Activated CD4-positive, alpha-beta T cell treated with anti-CD3 and anti-CD28 coated beads, Interleukin-2, Interleukin-4, amounts not matched to agents 100 ng/mL and 50 ng/mL, durations not matched to agents 16 hours and 8 hours (primary cell): ENCODE measurements at regions not wholly inside any gene's neighbourhood (a gene's known extent, or its start where the extent isn't known, plus 50 kb on each side); places are given as distances from the start of the nearest gene placed in this dataset.
"Not testable (repeated sequence)": the region's sequence is repeated elsewhere in the genome, so short reads cannot be mapped to it uniquely, and the experiment has no call there.

Experiments used
- DNase-seq: peaks from one replicate; pipeline ENCODE4 v3.0.0-alpha.2; 2020; ENCODE audit warnings: low spot score

GRCh38 chr2:122328816-122329215, 573.4 kb downstream of the TSN start:
- DNase-seq: no peak

- DNase-seq: no peak
Observed at GRCh38 chr2:122329278-122329677, 573.8 kb downstream of the TSN start.

GRCh38 chr2:122333932-122334331, 578.5 kb downstream of the TSN start:
- DNase-seq: no peak

GRCh38 chr2:122338000-122338399, 582.5 kb downstream of the TSN start:
- DNase-seq: no peak

GRCh38 chr2:122340246-122340645, 584.8 kb downstream of the TSN start:
- no peak for DNase-seq

GRCh38 chr2:122341007-122341406, 585.6 kb downstream of the TSN start:
- no peak for DNase-seq

- not testable (repeated sequence) for DNase-seq
Observed at GRCh38 chr2:122352151-122352550, 596.7 kb downstream of the TSN start.

- DNase-seq: no peak
Observed at GRCh38 chr2:122357998-122358397, 602.5 kb downstream of the TSN start.

GRCh38 chr2:122358729-122359128, 603.3 kb downstream of the TSN start:
- DNase-seq: no peak

GRCh38 chr2:122363885-122364284, 608.4 kb downstream of the TSN start:
- DNase-seq: no peak

GRCh38 chr2:122366427-122366826, 611.0 kb downstream of the TSN start:
- DNase-seq: no peak

GRCh38 chr2:122366969-122367645, 611.7 kb downstream of the TSN start:
- DNase-seq: no peak

GRCh38 chr2:122367646-122368010, 612.2 kb downstream of the TSN start:
- DNase-seq: no peak

GRCh38 chr2:122368576-122369243, 613.3 kb downstream of the TSN start:
- DNase-seq: no peak

GRCh38 chr2:122378521-122378920, 623.1 kb downstream of the TSN start:
- no peak for DNase-seq

GRCh38 chr2:122384768-122385333, 629.4 kb downstream of the TSN start:
- DNase-seq: no peak

GRCh38 chr2:122388208-122388607, 632.8 kb downstream of the TSN start:
- no peak for DNase-seq

GRCh38 chr2:122389694-122390093, 634.2 kb downstream of the TSN start:
- no peak for DNase-seq

- DNase-seq: no peak
Observed at GRCh38 chr2:122390406-122390805, 635.0 kb downstream of the TSN start.

- DNase-seq: no peak
Observed at GRCh38 chr2:122391726-122392125, 636.3 kb downstream of the TSN start.

- no peak for DNase-seq
Observed at GRCh38 chr2:122395687-122396086, 640.2 kb downstream of the TSN start.

GRCh38 chr2:122411231-122411630, 655.8 kb downstream of the TSN start:
- no peak for DNase-seq

GRCh38 chr2:122412360-122412759, 656.9 kb downstream of the TSN start:
- DNase-seq: no peak

- DNase-seq: no peak
Observed at GRCh38 chr2:122414902-122415301, 659.5 kb downstream of the TSN start.
